IMR-90 (cell line): ENCODE measurements at regions not wholly inside any gene's neighbourhood (a gene's known extent, or its start where the extent isn't known, plus 50 kb on each side); places are given as distances from the start of the nearest gene placed in this dataset.

Experiments
- ATAC-seq: fragments of 200-7000 bp; cut with Tn5 transposase; 2 replicates; pipeline ENCODE4 v1.9.1; 2020; ENCODE audit warnings: low read depth, mild to moderate bottlenecking, moderate library complexity
- BruUV-seq: library from RNA; stranded (reverse); fragments of 400-500 nt; replicated peaks from 2 replicates; lab custom pipeline; 2021; lab: Mats Ljungman, UMichigan
- CTCF ChIA-PET: fragments of 300-600 bp; formaldehyde crosslinking; extraction: SDS; loops from one replicate; lab custom pipeline; 2021; ENCODE audit warnings: antibody characterized with exemption; lab: Yijun Ruan, JAX
- POLR2A ChIA-PET: fragments of 300-600 bp; sonication (Branson Sonifier 250); formaldehyde crosslinking; loops from one replicate; lab custom pipeline; 2022; ENCODE audit warnings: antibody characterized with exemption; ENCODE audit not compliant: unreplicated experiment; lab: Charles Lee
- DNase-seq: peaks from one replicate; pipeline ENCODE4 v3.0.0; 2013
- H2AFZ ChIP-seq: replicated peaks from 2 replicates; pipeline ENCODE3; 2013; ENCODE audit warnings: low read length, mild to moderate bottlenecking; ENCODE audit not compliant: poor library complexity
- H2AK5ac ChIP-seq: 2 replicates; pipeline ENCODE4 v1.6.1; 2013; ENCODE audit warnings: low read depth, low read length, inconsistent platforms
- H2AK9ac ChIP-seq: replicated peaks from 2 replicates; pipeline ENCODE3; 2013; ENCODE audit warnings: mild to moderate bottlenecking, low read depth, low read length, moderate library complexity; ENCODE audit not compliant: poor library complexity
- H2BK120ac ChIP-seq: 2 replicates; pipeline ENCODE4 v1.6.1; 2013; ENCODE audit warnings: low read depth, low read length, inconsistent platforms
- H2BK15ac ChIP-seq: 3 replicates; pipeline ENCODE4 v1.6.1; 2013; ENCODE audit warnings: low read depth, low read length, inconsistent platforms
- H2BK20ac ChIP-seq: 2 replicates; pipeline ENCODE4 v1.6.1; 2013; ENCODE audit warnings: low read depth, mild to moderate bottlenecking, inconsistent platforms, low read length, moderate library complexity
- H2BK5ac ChIP-seq: 2 replicates; pipeline ENCODE4 v1.6.1; 2013; ENCODE audit warnings: mild to moderate bottlenecking, low read depth, low read length, inconsistent platforms; ENCODE audit not compliant: poor library complexity, severe bottlenecking
- H3K14ac ChIP-seq: replicated peaks from 2 replicates; pipeline ENCODE4 v1.6.1; 2013; ENCODE audit warnings: low read depth, low read length, inconsistent platforms
- H3K18ac ChIP-seq: 2 replicates; pipeline ENCODE4 v1.6.1; 2013; ENCODE audit warnings: low read depth, low read length, control low read depth
- H3K23ac ChIP-seq: 2 replicates; pipeline ENCODE4 v1.6.1; 2013; ENCODE audit warnings: low read depth, low read length, inconsistent platforms
- H3K27ac ChIP-seq: 2 replicates; pipeline ENCODE4 v1.5.1; 2013; ENCODE audit warnings: mild to moderate bottlenecking, control low read depth, low read length; ENCODE audit not compliant: insufficient read depth
- H3K27me3 ChIP-seq: 2 replicates; pipeline ENCODE4 v1.6.1; 2013; ENCODE audit warnings: low read length; ENCODE audit not compliant: control insufficient read depth, insufficient read depth
- H3K36me3 ChIP-seq: 2 replicates; pipeline ENCODE4 v1.6.1; 2013; ENCODE audit warnings: low read length, mixed read lengths; ENCODE audit not compliant: control insufficient read depth, insufficient read depth
- H3K4ac ChIP-seq: 2 replicates; pipeline ENCODE4 v1.6.1; 2013; ENCODE audit warnings: low read depth, low read length, inconsistent platforms
- H3K4me1 ChIP-seq: 2 replicates; pipeline ENCODE4 v1.6.1; 2013; ENCODE audit warnings: low read length, mixed read lengths; ENCODE audit not compliant: control insufficient read depth, insufficient read depth
- H3K4me2 ChIP-seq: 2 replicates; pipeline ENCODE4 v1.6.1; 2013; ENCODE audit warnings: low read depth, mild to moderate bottlenecking, control low read depth, low read length, moderate library complexity
- H3K4me3 ChIP-seq: 2 replicates; pipeline ENCODE4 v1.5.1; 2013; ENCODE audit warnings: low read depth, mild to moderate bottlenecking, control low read depth, low read length, moderate library complexity; ENCODE audit not compliant: insufficient read depth
- H3K56ac ChIP-seq: 2 replicates; pipeline ENCODE4 v1.6.1; 2013; ENCODE audit warnings: low read length, inconsistent platforms; ENCODE audit not compliant: insufficient read depth; ENCODE audit errors: extremely low read depth
- H3K79me1 ChIP-seq, 2 experiments: 2 replicates each; pipeline ENCODE4 v1.6.1; 2013; ENCODE audit warnings: low read length in 2 of 2, inconsistent platforms in 1 of 2, low read depth in 1 of 2
- H3K9ac ChIP-seq: 2 replicates; pipeline ENCODE4 v1.6.1; 2013; ENCODE audit warnings: low read depth, low read length, control low read depth
- H3K9me1 ChIP-seq: 2 replicates; pipeline ENCODE4 v1.6.1; 2013; ENCODE audit warnings: low read length, inconsistent platforms; ENCODE audit not compliant: insufficient read depth
- H3K9me3 ChIP-seq: 2 replicates; pipeline ENCODE4 v1.6.1; 2013; ENCODE audit warnings: low read length; ENCODE audit not compliant: control insufficient read depth, insufficient read depth
- H4K20me1 ChIP-seq: 2 replicates; pipeline ENCODE4 v1.6.1; 2013; ENCODE audit warnings: low read length, inconsistent platforms; ENCODE audit not compliant: insufficient read depth
- H4K5ac ChIP-seq: 2 replicates; pipeline ENCODE4 v1.6.1; 2013; ENCODE audit warnings: mild to moderate bottlenecking, low read depth, low read length, control low read depth
- H4K8ac ChIP-seq, 2 experiments: 2 replicates each; pipeline ENCODE4 v1.6.1; 2013; ENCODE audit warnings: low read depth in 2 of 2, low read length in 2 of 2, control low read depth in 1 of 2, inconsistent platforms in 1 of 2
- H4K91ac ChIP-seq: 2 replicates; pipeline ENCODE4 v1.6.1; 2013; ENCODE audit warnings: low read depth, low read length, inconsistent platforms; ENCODE audit not compliant: insufficient read depth
- ELK1 ChIP-seq: fragments of 150-350 bp; IDR thresholded peaks from 2 replicates; pipeline ENCODE4 v1.6.1; 2016; ENCODE audit warnings: low read depth, mild to moderate bottlenecking, low read length, moderate library complexity, borderline replicate concordance
- POLR2A ChIP-seq: IDR thresholded peaks from 2 replicates; pipeline ENCODE4 v1.6.1; 2012; ENCODE audit warnings: mild to moderate bottlenecking, low read depth, low read length
- RAD21 ChIP-seq: IDR thresholded peaks from 2 replicates; pipeline ENCODE4 v1.6.1; 2012; ENCODE audit warnings: low read length, improper control_type of control experiment
- RCOR1 ChIP-seq: IDR thresholded peaks from 2 replicates; pipeline ENCODE4 v1.6.1; 2012; ENCODE audit warnings: mild to moderate bottlenecking, low read length, improper control_type of control experiment; ENCODE audit not compliant: insufficient replicate concordance
- RFX5 ChIP-seq: IDR thresholded peaks from 2 replicates; pipeline ENCODE4 v1.8.0; 2012; ENCODE audit warnings: low read depth, mild to moderate bottlenecking, low read length, moderate library complexity
- SMC3 ChIP-seq: fragments of 150-350 bp; IDR thresholded peaks from 2 replicates; pipeline ENCODE4 v1.6.1; 2016; ENCODE audit warnings: low read depth, mild to moderate bottlenecking, antibody characterized with exemption, low read length, moderate library complexity
- WGBS, 2 experiments: methylation state at CpG; one replicate each; pipeline versions ENCODE4 v1.1.5 to v1.1.7; 2013; ENCODE audit warnings: missing lambda C conversion rate in 2 of 2; ENCODE audit not compliant: insufficient read length in 1 of 2; ENCODE audit errors: extremely low coverage in 2 of 2; 5-methylcytosine and 5-hydroxymethylcytosine counted together
- dilution Hi-C: fragments of 300-500 bp; cut with HindIII; formaldehyde crosslinking; loops from one replicate; pipeline ENCODE4 v1.14.3; 2018; ENCODE audit warnings: low sequenced_read_pairs; ENCODE audit not compliant: unreplicated experiment
- in situ Hi-C: fragments of 300-500 bp; cut with MboI; formaldehyde crosslinking; loops from 3 replicates; pipeline ENCODE4 v1.14.3; 2019; ENCODE audit warnings: low sequenced_read_pairs, inconsistent platforms, mixed read lengths
- intact Hi-C: fragments of 100-400 bp; cut with micrococcal nuclease; formaldehyde crosslinking; loops from 2 replicates; pipeline ENCODE4 v1.10.0; 2022
- TF ChIP-seq, protein P1 (sequence below): fragments of 150-350 bp; IDR thresholded peaks from 2 replicates; pipeline ENCODE4 v1.6.1; 2017; ENCODE audit warnings: mild to moderate bottlenecking, antibody characterized with exemption, low read length, low read depth

DNA sequence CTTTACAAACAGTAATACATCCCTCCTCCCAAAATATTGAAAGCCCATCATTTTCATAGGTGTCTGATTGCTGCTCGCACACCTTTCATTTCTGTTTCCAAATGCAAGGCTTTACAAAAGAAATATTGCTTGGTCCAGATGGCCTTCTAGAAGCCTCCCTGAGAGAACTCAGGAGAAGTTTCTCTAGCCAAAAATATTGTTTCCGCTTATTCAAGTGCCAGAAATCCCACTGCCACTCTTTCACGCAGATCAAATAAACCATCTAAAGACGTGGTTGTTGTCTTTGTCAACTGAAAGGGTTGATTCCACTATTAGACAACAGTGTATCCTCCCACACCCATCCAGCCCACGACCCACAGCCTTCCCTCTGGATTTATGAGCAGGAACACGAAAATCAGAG lies 96.2 kb downstream of the ZIC5 start:
- Histone ChIP-seq H4K91ac (no peak overlapping the region), H2BK120ac (no peak overlapping the region), H3K14ac (no peak overlapping the region), H2BK15ac (no peak overlapping the region), H4K20me1 (no peaks in the 10 kb centered on the region), H2BK20ac (no peak overlapping the region), H3K79me1 (no peaks in the 10 kb centered on the region), H3K9ac (no peak overlapping the region), H2AK5ac (no peak overlapping the region), H3K23ac (no peak overlapping the region), H4K8ac (no peak overlapping the region), H3K18ac (no peak overlapping the region), H2AK9ac (no peak overlapping the region), H4K5ac (no peak overlapping the region), H3K56ac (no peak overlapping the region), H3K4me1 (no peaks in the 10 kb centered on the region), H3K27me3 (peaks cover 6% of the 10 kb centered on the region), H3K4me3 (no peak overlapping the region), H3K4me2 (no peak overlapping the region), H3K9me1 (no peaks in the 10 kb centered on the region), H2BK5ac (no peak overlapping the region), H3K4ac (no peak overlapping the region), H3K9me3 (no peaks in the 10 kb centered on the region), H3K27ac (no peak overlapping the region), H2AFZ (no peak overlapping the region), H3K36me3 (no peaks in the 10 kb centered on the region)
- ChIA-PET POLR2A (no interaction called here), CTCF (no interaction called here)
- in situ Hi-C loops (no loop called here), dilution Hi-C loops (no loop called here), intact Hi-C loops (loop anchor here (10.0 kb wide), 1 partner anchor 191 kb away; no protein-coding TSS in a partner anchor)
- DNase-seq (no peak), ATAC-seq (no peak)
- BruUV-seq: no TSS peak
- WGBS, 2 experiments: 50% methylated on average over 1 of the region's 6 CpGs; no CpG with 5 or more reads in 1 of the 2 experiments
- TF ChIP-seq, protein P1, sequence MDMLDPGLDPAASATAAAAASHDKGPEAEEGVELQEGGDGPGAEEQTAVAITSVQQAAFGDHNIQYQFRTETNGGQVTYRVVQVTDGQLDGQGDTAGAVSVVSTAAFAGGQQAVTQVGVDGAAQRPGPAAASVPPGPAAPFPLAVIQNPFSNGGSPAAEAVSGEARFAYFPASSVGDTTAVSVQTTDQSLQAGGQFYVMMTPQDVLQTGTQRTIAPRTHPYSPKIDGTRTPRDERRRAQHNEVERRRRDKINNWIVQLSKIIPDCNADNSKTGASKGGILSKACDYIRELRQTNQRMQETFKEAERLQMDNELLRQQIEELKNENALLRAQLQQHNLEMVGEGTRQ: no peak
- TF ChIP-seq RCOR1 (no peak), SMC3 (no peak), RAD21 (no peak), POLR2A (no peak), ELK1 (no peak), RFX5 (no peak)
